ENCODE measurements at regions not wholly inside any gene's neighbourhood (a gene's known extent, or its start where the extent isn't known, plus 50 kb on each side); places are given as distances from the start of the nearest gene placed in this dataset.

- no peak for TF ChIP-seq CTCF (IDR thresholded peaks at IDR 0.05; ENCODE audit: low read depth, low read length, poor library complexity, severe bottlenecking)
- no peak for TF ChIP-seq EZH2phosphoT487 (IDR thresholded peaks at IDR 0.05; ENCODE audit: borderline replicate concordance, low read length)
Measured at GRCh38 chrX:4265036-4265435, 551.6 kb upstream of the PRKX start.

All from DOHH2 (cell line).